Right renal cortex interstitium (tissue), 3 donors: ENCODE measurements at regions not wholly inside any gene's neighbourhood (a gene's known extent, or its start where the extent isn't known, plus 50 kb on each side); places are given as distances from the start of the nearest gene placed in this dataset.

Source experiments
- DNase-seq, 3 donors: peaks; one replicate each; pipeline ENCODE4 v3.0.0-alpha.2; 2013; ENCODE audit warnings: low read depth in 3 of 3, low spot score in 2 of 3

DNA sequence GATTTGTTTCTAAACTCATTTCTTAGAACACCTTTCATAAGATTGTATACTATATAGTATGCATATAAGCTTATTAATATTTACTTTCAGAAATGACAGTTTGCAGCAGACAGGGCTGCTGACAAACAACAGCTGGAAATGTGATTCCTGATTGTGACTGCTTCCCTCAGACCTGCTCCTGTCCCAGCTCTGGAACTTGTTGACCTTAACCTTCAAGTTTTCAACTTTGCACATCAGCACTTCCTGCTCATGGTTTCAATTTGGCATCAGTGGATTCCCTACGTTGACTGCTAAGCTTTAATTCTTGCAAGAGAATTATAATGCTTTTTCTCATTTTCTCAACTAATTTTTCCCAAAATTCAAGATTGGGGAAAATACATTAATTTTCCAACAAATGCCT is 459.2 kb upstream of the ACVR2A start:
- no peak for DNase-seq

GRCh38 chr2:147384659-147385058 is 460.2 kb upstream of the ACVR2A start:
- DNase-seq = no peak

GRCh38 chr2:147382322-147382948 is 462.4 kb upstream of the ACVR2A start:
- no peak for DNase-seq

DNA sequence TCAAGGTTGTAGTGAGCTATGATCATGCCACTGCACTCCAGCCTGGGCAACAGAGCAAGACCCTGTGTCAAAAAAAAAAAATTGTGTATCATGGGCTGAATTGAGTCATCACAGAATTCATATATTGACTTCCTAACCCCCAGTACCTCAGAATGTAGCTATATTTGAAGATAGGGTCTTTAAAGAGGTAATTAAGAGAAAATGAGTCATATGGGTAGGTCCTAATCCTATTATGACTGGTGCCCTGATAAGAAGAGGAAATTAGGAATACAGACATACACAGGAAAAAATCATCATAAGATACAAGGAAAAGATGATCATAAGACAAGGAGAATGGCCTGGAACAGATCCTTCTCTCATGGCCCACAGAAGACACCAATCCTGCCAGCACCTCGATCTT is 466.4 kb upstream of the ACVR2A start:
- DNase-seq = no peak

- DNase-seq = no peak
Measured at GRCh38 chr2:147375073-147375472, 469.8 kb upstream of the ACVR2A start.

DNA sequence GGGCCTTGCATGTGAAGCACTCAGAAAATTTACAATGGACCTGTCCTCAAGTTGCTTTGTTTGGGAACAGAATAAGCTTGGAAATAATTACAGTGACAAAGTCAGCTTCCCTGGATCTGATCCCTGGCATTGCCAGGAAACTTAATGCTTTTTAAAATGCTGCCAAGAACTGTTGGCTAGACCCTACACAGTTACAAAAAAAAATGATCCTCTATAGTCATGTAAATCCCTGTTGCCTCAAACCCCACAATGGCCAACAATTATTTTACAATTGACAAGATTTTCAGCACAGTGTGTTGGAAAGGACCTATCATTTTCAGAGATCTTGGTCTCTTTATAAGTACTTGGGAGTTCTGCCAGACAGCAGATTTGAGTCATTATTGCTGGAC is 470.4 kb upstream of the ACVR2A start:
- no peak for DNase-seq

DNA sequence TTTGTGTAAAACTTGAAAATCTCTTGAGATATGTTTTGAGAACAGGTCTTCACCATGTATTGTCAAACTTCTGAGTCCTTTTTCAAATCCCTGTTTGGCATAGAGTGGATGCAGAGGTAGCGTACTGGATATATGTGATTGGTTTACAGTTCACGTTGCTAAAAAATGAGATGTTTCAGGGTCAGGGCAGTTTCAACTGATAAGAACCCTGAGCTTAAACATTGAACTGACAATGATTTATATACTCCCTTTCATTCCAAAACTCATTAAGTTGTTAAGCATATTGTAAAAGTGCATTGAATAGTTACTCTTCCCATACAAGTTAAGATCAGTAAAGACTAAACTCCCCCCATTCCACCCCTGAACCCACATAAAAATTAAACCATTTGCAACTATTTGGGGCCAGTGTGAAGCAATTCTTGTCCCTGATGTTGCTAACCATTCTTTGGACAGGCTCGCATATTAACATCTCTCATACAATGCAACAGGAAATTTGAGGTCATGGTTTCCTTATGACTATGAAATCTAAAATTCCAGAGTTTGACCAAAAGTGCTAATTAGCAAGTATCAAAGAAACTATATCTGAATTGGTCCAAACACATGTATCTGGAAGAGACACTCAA is 470.9 kb upstream of the ACVR2A start:
- DNase-seq = no peak

- no peak for DNase-seq
Measured at GRCh38 chr2:147368306-147368705, 476.5 kb upstream of the ACVR2A start.

- DNase-seq = no peak
Measured at GRCh38 chr2:147366279-147366678, 478.6 kb upstream of the ACVR2A start.

GRCh38 chr2:147365622-147366021 is 479.2 kb upstream of the ACVR2A start:
- no peak for DNase-seq

DNA sequence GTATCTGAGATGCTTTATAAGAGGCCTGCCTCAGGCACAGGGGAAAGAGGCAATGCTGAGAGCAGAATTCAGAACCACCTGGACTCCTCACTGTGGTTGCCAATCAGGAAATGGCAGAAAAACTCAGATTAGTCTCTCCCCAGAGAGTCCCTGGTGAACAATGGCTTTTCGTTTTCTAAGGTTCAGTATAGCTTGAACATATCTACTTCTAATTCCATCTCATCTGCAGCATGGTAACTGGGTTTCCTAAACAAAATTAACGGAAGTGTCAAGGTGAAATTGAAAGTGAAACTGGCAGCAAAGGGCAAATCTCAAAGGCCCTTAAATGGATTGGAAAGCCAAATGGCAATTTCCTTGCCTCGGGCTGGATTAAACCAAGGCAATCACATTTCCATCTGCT is 480.2 kb upstream of the ACVR2A start:
- DNase-seq = no peak

GRCh38 chr2:147363181-147363580 is 481.6 kb upstream of the ACVR2A start:
- no peak for DNase-seq

DNA sequence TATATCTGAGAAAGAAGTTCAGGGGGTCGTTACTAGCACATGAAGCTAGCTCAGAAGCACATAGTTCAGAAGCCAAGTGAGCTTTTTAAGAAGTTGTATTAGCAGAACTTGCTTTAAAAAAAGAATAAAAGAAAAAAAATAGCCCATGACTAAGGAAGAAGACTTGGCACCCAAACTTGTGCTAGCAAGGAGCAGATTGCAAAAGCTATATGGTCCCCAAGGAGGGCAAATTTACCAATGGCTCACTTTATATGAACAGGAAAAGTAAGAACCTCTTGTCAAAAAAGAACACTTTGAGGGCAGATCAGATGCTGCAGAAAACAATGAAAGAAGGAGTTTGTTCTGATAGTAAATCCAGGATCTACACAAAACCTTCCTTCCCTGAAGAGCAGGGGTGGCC is 486.5 kb upstream of the ACVR2A start:
- DNase-seq = no peak

GRCh38 chr2:147356157-147356556 is 488.7 kb upstream of the ACVR2A start:
- DNase-seq = no peak

- DNase-seq = no peak
Measured at GRCh38 chr2:147355706-147356105, 489.1 kb upstream of the ACVR2A start.

DNA sequence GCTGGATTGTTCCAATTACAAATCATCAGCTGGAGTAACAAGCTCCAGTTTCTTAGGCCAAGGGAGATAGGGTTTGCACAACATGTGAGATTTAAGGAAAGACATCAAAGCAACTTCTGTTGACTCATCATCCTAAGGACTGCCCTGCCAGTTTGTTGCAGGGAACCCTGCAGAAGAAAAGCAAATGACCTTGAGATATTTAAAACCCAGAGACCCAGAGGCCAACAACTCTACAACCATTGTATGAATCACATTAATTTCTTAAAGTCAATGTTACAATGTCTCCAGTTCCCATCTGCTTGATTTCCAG is 491.8 kb upstream of the ACVR2A start:
- no peak for DNase-seq

- no peak for DNase-seq
Measured at GRCh38 chr2:147352264-147353071, 492.4 kb upstream of the ACVR2A start.

GRCh38 chr2:147351784-147352183 is 493.0 kb upstream of the ACVR2A start:
- no peak for DNase-seq

DNA sequence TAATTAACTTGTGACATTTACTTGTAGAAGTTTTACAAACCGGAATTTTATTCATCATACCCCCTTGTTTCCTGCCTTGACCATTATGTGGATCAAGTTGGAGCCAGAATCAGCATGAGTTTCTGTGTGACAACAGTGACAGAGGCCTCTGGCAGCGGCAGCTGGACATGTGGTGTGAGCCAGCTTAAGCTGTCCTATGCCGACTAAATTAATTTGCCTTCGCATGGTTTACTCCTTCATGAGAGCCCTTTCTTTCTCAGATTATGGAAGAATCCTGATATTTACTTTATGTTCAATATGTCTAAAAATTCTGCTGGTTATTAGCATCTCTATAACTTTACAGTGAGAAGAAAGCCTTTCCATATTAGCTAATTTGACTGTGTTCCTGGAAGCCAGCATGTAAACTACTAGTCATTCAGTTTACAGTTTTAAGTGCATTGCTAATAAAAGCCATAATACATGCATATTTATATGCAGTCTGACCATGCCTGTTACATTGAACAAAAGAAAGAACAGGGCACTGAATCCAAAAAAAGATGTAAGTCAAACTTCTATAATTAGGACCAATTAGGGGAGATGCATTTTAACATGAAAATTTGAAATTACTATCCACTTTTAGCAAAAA is 495.8 kb upstream of the ACVR2A start:
- DNase-seq = no peak

- no peak for DNase-seq
Measured at GRCh38 chr2:147346142-147346541, 498.7 kb upstream of the ACVR2A start.

DNA sequence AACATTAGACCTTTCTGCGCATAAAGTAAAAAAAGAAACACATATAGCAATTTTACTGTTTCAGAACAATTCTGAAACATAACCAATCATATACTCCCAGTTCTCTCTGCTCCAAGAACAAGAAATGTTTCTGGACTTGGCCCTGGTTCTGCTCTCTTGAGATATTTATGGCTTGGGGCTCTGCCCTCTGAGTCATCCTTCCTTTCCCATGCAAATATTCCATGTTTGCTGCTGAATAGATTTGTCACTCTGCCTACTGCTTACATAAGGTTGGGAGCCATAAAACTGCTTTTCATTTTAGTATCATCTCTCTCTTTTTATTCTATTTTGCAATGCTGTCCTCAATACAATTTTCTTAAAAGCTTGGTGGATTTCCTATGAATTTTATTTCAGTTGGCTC is 499.6 kb upstream of the ACVR2A start:
- DNase-seq = no peak

- DNase-seq = no peak
Measured at GRCh38 chr2:147342329-147342728, 502.5 kb upstream of the ACVR2A start.
